SK-N-SH treated with all-trans-retinoic acid at 6 μM for 48 hours (cell line): ENCODE measurements at regions not wholly inside any gene's neighbourhood (a gene's known extent, or its start where the extent isn't known, plus 50 kb on each side); places are given as distances from the start of the nearest gene placed in this dataset.

Source experiments
- ARNTL ChIP-seq: fragments of 450-650 bp; formaldehyde crosslinking; IDR thresholded peaks from 2 replicates; pipeline ENCODE4 v1.5.0; 2020; ENCODE audit warnings: low read depth, mild to moderate bottlenecking, moderate library complexity, borderline replicate concordance
- BACH2 ChIP-seq: fragments of 250-450 bp; sonication (Bioruptor Pico); IDR thresholded peaks from 2 replicates; pipeline ENCODE4 v1.9.0; 2021; ENCODE audit warnings: mild to moderate bottlenecking, borderline replicate concordance
- CREB5 ChIP-seq: fragments of 250-450 bp; sonication (Bioruptor Pico); IDR thresholded peaks from 2 replicates; pipeline ENCODE4 v1.5.1; 2020; ENCODE audit warnings: low read depth, mild to moderate bottlenecking, moderate library complexity
- ISL1 ChIP-seq: fragments of 250-450 bp; sonication (Bioruptor Pico); IDR thresholded peaks from 2 replicates; pipeline ENCODE4 v2.1.2; 2022; ENCODE audit warnings: mild to moderate bottlenecking, moderate library complexity
- OSR1 ChIP-seq: fragments of 250-450 bp; sonication (Bioruptor Pico); IDR thresholded peaks from 2 replicates; pipeline ENCODE4 v1.8.0; 2022; ENCODE audit warnings: moderate library complexity, mild to moderate bottlenecking, inconsistent platforms
- POU6F1 ChIP-seq: fragments of 250-450 bp; sonication (Bioruptor Pico); IDR thresholded peaks from 2 replicates; pipeline ENCODE4 v1.8.0; 2021; ENCODE audit warnings: low read depth, mild to moderate bottlenecking, moderate library complexity, borderline replicate concordance
- TSHZ2 ChIP-seq: fragments of 250-450 bp; sonication (Bioruptor Pico); IDR thresholded peaks from 2 replicates; pipeline ENCODE4 v1.5.0; 2020; ENCODE audit warnings: mild to moderate bottlenecking, moderate library complexity
- ZC3H10 ChIP-seq: fragments of 250-450 bp; sonication (Bioruptor Pico); IDR thresholded peaks from 2 replicates; pipeline ENCODE4 v1.5.1; 2021; ENCODE audit warnings: mild to moderate bottlenecking, moderate library complexity
- ZFP30 ChIP-seq: fragments of 450-650 bp; formaldehyde crosslinking; IDR thresholded peaks from 2 replicates; pipeline ENCODE4 v1.5.0; 2022; ENCODE audit warnings: mild to moderate bottlenecking, moderate library complexity
- ZNF565 ChIP-seq: fragments of 450-650 bp; formaldehyde crosslinking; conservative IDR thresholded peaks from 2 replicates; pipeline ENCODE4 v1.5.0; 2020; ENCODE audit warnings: low read depth, mild to moderate bottlenecking, moderate library complexity
- TF ChIP-seq, protein P1 (sequence below): fragments of 250-450 bp; sonication (Bioruptor Pico); IDR thresholded peaks from 2 replicates; pipeline ENCODE4 v1.5.1; 2021; ENCODE audit warnings: mild to moderate bottlenecking, moderate library complexity
- TF ChIP-seq, protein P2 (sequence below): fragments of 250-450 bp; sonication (Bioruptor Pico); IDR thresholded peaks from 2 replicates; pipeline ENCODE4 v1.8.0; 2020; ENCODE audit warnings: mild to moderate bottlenecking, moderate library complexity, borderline replicate concordance

- no peak for TF ChIP-seq CREB5 (CRISPR knock-in tag)
- TF ChIP-seq TSHZ2 (CRISPR knock-in tag): no peak
- TF ChIP-seq POU6F1 (CRISPR knock-in tag): no peak
- TF ChIP-seq ISL1 (CRISPR knock-in tag): no peak
- TF ChIP-seq, protein P1, sequence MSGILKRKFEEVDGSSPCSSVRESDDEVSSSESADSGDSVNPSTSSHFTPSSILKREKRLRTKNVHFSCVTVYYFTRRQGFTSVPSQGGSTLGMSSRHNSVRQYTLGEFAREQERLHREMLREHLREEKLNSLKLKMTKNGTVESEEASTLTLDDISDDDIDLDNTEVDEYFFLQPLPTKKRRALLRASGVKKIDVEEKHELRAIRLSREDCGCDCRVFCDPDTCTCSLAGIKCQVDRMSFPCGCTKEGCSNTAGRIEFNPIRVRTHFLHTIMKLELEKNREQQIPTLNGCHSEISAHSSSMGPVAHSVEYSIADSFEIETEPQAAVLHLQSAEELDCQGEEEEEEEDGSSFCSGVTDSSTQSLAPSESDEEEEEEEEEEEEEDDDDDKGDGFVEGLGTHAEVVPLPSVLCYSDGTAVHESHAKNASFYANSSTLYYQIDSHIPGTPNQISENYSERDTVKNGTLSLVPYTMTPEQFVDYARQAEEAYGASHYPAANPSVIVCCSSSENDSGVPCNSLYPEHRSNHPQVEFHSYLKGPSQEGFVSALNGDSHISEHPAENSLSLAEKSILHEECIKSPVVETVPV (CRISPR knock-in tag): no peak
- TF ChIP-seq ARNTL (CRISPR knock-in tag): no peak
- no peak for TF ChIP-seq ZFP30
- TF ChIP-seq, protein P2, sequence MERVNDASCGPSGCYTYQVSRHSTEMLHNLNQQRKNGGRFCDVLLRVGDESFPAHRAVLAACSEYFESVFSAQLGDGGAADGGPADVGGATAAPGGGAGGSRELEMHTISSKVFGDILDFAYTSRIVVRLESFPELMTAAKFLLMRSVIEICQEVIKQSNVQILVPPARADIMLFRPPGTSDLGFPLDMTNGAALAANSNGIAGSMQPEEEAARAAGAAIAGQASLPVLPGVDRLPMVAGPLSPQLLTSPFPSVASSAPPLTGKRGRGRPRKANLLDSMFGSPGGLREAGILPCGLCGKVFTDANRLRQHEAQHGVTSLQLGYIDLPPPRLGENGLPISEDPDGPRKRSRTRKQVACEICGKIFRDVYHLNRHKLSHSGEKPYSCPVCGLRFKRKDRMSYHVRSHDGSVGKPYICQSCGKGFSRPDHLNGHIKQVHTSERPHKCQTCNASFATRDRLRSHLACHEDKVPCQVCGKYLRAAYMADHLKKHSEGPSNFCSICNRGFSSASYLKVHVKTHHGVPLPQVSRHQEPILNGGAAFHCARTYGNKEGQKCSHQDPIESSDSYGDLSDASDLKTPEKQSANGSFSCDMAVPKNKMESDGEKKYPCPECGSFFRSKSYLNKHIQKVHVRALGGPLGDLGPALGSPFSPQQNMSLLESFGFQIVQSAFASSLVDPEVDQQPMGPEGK (CRISPR knock-in tag): no peak
- TF ChIP-seq BACH2: no peak
- TF ChIP-seq OSR1 (CRISPR knock-in tag): no peak
- no peak for TF ChIP-seq ZC3H10 (CRISPR knock-in tag)
- no peak for TF ChIP-seq ZNF565 (CRISPR knock-in tag)
These were observed 50.8 kb upstream of the TAGAP start for GRCh38 chr6:159095616-159096015.
